HG03135 (cell line): ENCODE measurements at regions not wholly inside any gene's neighbourhood (a gene's known extent, or its start where the extent isn't known, plus 50 kb on each side); places are given as distances from the start of the nearest gene placed in this dataset.

Source experiments
- ATAC-seq: cut with Tn5 transposase; IDR thresholded peaks from one replicate; pipeline ENCODE4 v1.9.1; 2021; ENCODE audit warnings: mild to moderate bottlenecking, moderate library complexity; ENCODE audit not compliant: unreplicated experiment

GRCh38 chr6:114404339-114404955 lies 61.6 kb upstream of the HS3ST5 start:
- no peak for ATAC-seq

- ATAC-seq, result no peak
Observed at GRCh38 chr6:114403858-114404257, 61.0 kb upstream of the HS3ST5 start.

GRCh38 chr6:114398481-114398880 lies 55.7 kb upstream of the HS3ST5 start:
- ATAC-seq, result no peak
